SK-N-SH treated with all-trans-retinoic acid at 6 μM for 48 hours (cell line): ENCODE measurements at regions not wholly inside any gene's neighbourhood (a gene's known extent, or its start where the extent isn't known, plus 50 kb on each side); places are given as distances from the start of the nearest gene placed in this dataset.

Source experiments
- CREB5 ChIP-seq: fragments of 250-450 bp; sonication (Bioruptor Pico); IDR thresholded peaks from 2 replicates; pipeline ENCODE4 v1.5.1; 2020; ENCODE audit warnings: low read depth, mild to moderate bottlenecking, moderate library complexity
- ISL1 ChIP-seq: fragments of 250-450 bp; sonication (Bioruptor Pico); IDR thresholded peaks from 2 replicates; pipeline ENCODE4 v2.1.2; 2022; ENCODE audit warnings: mild to moderate bottlenecking, moderate library complexity
- PATZ1 ChIP-seq: fragments of 250-450 bp; sonication (Bioruptor Pico); IDR thresholded peaks from 2 replicates; pipeline ENCODE4 v1.8.0; 2020; ENCODE audit warnings: mild to moderate bottlenecking, moderate library complexity, borderline replicate concordance
- POU6F1 ChIP-seq: fragments of 250-450 bp; sonication (Bioruptor Pico); IDR thresholded peaks from 2 replicates; pipeline ENCODE4 v1.8.0; 2021; ENCODE audit warnings: low read depth, mild to moderate bottlenecking, moderate library complexity, borderline replicate concordance
- TOX ChIP-seq: fragments of 250-450 bp; sonication (Bioruptor Pico); IDR thresholded peaks from 2 replicates; pipeline ENCODE4 v1.8.0; 2021; ENCODE audit warnings: mild to moderate bottlenecking, moderate library complexity, borderline replicate concordance
- ZFP3 ChIP-seq: fragments of 250-450 bp; sonication (Bioruptor Pico); IDR thresholded peaks from 2 replicates; pipeline ENCODE4 v1.5.0; 2020; ENCODE audit warnings: mild to moderate bottlenecking, moderate library complexity
- ZNF565 ChIP-seq: fragments of 450-650 bp; formaldehyde crosslinking; conservative IDR thresholded peaks from 2 replicates; pipeline ENCODE4 v1.5.0; 2020; ENCODE audit warnings: low read depth, mild to moderate bottlenecking, moderate library complexity
- ZNF70 ChIP-seq: fragments of 450-650 bp; formaldehyde crosslinking; IDR thresholded peaks from 2 replicates; pipeline ENCODE4 v1.5.0; 2020; ENCODE audit warnings: mild to moderate bottlenecking, moderate library complexity

DNA sequence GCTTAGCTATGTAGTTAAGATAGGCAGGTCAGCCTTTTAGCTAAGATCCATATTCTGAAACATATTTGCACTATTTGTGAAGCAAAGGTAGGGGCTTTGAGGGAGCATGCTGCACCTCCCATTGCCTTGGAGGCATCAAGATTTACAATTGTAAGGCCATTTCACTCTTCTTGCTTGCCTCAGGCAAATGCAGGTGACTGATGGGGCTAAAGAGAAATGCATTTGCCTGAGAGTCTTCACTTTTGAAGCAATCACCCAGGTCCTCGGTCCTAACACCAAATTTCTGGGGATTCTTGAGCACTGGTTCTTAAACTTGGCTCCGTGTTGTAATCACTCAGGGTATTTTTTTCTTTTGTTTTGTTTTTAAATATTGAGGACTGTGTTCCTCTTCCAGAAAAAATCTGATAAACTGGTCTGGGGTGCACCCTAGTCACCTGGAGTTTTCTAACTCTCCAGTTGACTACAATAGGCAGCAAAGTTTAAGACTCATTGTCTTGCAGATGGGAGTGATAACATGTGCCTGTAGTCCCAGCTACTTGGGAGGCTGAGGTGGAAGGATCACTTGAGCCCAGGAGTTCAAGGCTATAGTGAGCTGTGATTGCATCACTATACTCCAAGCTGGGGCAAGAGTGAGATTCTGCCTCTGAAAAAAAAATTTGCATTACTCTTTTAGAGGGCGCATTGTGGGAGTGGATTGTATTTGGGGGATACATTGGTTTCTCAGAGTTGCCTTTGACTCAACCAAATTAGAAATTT lies 68.1 kb downstream of the EOMES start:
- TF ChIP-seq ZNF70 (CRISPR knock-in tag) (no peak), ZNF565 (no peak), POU6F1 (CRISPR knock-in tag) (no peak), TOX (CRISPR knock-in tag) (no peak), PATZ1 (CRISPR knock-in tag) (no peak), CREB5 (CRISPR knock-in tag) (no peak), ZFP3 (CRISPR knock-in tag) (no peak), ISL1 (CRISPR knock-in tag) (no peak)
